SW 1271 (cell line): ENCODE measurements at regions not wholly inside any gene's neighbourhood (a gene's known extent, or its start where the extent isn't known, plus 50 kb on each side); places are given as distances from the start of the nearest gene placed in this dataset.
A peak's percentile ranks its signal among the peaks of the same experiment; 100 is the strongest.
"Not testable (repeated sequence)": the region's sequence is repeated elsewhere in the genome, so short reads cannot be mapped to it uniquely, and the experiment has no call there.

ENCODE experiments used
- DNase-seq, 2 experiments: peaks; one replicate each; lab custom pipeline; 2025; lab: John Stamatoyannopoulos, UW

DNA sequence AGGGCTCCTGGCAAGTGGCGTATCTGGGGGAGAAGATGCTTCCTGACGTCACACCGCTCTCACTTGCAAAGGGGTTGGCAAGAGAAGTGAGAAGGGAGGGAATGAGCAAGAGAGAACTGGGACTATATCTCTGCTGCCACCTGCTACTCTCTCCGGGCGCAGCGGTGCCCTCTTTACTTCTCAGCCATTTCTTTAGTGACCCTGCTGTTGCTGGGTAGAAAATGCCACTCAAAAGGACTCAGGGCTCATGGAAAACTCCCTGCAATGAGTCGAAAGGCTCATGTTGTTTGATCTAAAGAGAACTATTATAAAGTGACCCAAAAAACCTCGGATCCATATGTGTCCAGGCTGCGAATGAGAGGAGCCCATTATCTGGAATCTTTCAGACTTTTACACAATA is 401.8 kb downstream of the SAMD5 start:
- no peak for DNase-seq

DNA sequence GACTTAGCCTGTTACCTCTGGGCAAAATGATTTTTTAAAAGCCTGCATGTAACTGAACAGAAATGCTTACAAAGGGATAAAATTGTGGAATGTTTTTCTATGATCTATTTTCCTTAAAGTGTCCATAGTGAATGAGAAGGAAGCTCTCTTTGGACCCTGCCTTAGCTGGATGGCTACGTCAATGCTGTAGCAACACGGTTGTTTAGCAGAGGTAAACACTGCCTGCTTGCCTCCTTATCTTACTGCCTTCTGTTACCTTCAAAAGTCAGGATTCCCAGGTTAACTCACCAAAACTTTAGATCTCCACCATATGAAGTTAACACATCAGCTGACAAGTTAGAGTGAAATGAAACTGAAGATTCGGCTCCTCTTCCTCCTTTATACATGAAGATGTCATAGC is 402.6 kb downstream of the SAMD5 start:
- no peak for DNase-seq

DNA sequence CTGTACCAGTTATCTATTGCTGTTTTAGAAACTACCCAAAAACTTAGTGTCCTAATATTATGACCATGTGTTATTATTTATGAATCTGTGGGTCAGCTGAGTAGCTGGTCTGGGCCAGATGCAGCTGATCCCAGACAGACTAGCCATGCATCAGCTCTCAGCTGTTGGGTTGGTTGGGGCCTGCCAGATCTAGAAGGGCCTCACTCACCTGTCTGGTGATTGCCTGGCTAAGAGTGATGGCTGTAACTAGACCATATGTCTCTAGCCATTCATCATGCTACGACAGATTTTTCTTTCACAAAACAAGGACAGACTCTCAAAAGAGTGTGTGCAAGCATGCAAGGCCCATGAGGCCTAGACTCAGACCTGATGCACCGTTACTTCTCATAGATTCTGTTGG is 403.2 kb downstream of the SAMD5 start:
- DNase-seq: no peak

DNA sequence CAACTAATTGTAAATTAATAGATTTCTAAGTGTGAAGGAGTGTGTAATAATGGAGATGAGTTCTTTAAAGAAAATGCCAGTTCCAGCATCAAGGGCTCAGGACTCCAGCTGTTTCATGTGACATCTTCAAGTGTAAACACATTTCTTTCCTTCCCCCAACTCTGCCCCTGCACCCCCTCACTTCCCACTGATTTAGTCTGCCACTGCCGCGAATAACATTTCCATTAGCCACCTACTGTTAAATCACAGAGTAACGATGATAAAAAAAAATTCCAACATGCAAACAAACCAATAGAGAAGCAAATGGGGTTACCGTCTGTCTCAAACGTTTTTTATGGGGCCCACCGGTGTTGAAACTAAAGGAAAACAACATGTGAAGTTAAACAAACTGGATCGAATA is 414.3 kb downstream of the SAMD5 start:
- no peak for DNase-seq

DNA sequence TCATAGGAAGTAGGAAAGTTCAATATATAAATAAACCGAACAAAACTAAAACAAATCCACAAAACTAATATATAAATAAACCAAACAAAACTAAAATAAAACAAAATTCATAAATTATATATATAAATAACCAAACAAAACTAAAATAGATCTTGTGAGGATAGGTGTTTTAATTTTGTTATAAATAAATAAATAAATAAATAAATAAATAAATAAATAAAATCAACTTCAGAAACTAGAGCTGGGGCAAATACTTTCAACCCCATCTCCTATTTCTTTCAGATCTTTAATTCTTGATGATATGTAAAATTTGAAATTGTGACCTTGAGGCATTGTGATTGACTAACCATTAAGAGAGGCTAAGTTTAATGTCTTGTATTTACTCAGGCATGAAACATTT is 416.1 kb downstream of the SAMD5 start:
- no peak for DNase-seq

DNA sequence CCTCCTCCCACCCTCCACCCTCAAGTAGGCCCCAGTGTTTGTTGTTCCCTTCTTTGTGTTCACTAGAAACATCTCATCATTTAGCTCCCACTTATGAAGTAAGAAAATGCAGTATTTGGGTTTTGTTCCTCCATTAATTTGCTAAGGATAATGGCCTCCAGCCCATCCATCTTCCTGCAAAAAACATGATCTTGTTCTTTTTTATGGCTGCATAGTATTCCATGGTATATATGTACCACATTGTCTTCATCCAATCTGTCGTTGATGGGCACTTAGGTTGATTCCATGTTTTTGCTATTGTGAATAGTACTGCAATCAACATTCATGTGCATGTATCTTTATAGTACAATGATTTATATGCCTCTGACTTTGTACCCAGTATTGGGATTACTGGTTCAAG is 416.8 kb upstream of the SASH1 start:
- no peak for DNase-seq

DNA sequence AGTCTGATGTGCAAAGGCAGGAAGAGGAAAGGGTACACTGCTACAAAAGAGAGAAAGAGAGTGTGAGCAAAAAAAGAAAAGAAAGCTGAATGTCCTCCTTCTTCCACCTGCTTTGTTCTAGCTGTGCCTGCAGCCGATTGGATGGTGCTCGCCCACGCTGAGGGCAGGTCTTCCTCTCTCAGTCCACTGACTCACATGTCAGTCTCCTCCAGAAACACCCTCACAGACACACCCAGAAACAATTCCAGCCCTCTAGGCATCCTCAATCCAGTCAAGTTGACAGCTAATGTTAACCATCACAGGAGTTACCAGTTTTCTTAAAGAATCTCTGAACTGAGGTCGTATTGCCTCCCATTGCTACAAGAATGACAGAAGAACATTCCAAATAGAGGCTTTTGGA is 411.9 kb upstream of the SASH1 start:
- DNase-seq: no peak

DNA sequence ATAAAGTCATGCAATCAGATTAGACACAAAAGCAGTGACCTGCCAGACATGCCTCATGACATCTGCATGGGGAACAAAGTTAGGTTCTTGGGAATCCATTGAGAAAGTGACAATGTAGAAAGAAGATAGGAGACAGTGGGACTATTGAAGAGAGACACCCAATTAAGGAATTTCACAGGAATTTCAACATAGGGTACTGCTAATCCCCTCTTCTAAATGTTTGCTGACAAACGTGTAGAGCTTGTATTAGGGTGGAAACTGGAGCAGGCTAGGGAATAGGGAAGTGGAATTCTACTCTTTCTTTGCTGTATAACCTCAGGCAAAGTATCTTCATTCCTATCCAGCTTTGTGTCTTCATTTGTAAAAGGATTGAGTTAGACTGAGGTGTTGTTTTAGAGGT is 409.4 kb upstream of the SASH1 start:
- no peak for DNase-seq

DNA sequence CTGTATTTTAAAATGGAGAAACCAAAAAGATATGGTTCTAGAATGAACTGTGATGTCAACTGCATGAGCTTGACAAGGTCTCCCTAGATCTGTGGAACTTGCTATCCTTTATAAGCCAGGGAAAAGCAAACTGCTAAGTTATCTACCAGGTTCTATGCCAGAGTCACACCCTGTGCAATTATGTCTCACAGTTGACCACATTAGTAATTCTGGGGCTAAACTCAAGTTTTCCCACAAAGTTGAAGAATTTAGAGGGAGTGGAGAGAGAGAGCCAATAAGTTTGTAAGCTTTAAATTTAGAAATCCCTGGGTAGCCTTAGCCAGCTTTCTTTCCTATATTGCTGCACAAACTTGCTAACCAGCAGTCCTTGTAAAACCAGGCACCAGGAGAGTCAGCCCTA is 407.0 kb upstream of the SASH1 start:
- DNase-seq: no peak

DNA sequence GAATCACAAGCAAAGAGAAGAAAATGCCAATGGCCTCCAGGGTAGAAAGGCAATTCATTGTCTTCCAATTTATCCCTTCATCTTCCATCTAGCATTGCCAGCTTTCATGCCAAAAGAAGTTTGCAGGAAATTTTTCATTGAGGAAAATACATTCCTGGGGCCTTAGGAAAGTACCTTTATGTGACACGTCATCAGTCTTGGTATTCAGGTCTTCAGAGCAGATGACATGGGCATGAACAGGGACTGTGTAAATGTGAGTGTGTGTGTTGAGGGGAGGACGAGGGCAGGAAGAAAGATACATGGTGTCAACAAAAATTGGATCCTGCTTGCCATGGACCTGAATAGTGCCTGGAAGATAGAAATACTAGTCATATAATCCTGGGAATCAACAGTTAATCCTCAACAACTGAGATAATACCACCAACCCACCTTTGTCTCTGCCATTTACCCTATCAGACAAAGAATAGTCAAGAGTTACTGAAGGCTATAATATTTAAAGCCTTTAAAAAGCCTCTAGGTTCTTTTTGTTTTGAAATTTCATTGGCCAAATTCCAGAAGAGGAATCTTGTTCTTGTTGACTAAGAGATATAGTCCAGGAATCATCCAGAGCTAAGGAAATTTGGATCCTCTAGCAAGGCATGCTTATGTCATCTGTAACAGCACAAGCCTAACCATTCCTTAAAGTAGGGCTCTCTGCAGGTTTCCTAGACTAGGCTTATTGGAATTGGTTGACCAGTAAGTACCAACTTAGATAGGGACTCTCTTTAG is 405.8 kb upstream of the SASH1 start:
- no peak for DNase-seq

DNA sequence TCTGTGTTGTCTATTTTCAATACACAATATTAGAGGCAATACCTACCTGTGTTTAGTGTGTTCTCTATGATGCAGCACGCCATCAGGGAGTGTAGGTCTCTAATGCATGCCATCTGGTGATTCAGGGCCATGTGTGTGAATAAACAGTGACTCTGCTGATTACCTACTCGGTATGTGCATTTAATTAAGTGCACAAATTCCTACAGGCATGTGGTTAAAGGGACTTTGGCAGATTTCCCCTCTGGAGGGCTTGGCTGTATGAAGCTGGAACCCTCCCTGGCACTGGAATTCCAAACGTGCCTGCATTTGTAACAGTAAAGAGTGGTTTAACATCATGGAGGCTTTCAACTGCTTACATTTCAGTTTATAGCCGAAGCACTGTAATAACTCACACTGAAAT is 401.5 kb upstream of the SASH1 start:
- no peak for DNase-seq

DNA sequence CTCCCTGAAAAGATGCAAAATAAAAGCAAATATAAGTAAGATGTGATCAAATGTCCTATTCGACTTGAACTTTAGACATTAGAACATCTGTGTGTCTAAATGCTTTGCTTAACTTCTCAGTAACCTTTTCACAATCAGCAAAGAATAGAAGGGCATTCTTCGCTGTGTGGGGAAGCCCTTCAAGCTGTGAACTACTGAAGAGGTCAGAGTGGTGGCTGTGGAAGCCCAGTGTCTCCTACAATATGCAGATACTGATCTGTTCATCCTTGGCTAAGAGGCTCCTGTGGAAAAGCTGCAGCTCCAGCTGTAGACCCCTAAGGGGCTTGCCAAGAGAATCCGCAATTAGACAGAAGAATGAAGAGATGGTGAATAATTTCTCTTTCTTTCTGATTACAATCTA is 400.3 kb upstream of the SASH1 start:
- DNase-seq: no peak

DNA sequence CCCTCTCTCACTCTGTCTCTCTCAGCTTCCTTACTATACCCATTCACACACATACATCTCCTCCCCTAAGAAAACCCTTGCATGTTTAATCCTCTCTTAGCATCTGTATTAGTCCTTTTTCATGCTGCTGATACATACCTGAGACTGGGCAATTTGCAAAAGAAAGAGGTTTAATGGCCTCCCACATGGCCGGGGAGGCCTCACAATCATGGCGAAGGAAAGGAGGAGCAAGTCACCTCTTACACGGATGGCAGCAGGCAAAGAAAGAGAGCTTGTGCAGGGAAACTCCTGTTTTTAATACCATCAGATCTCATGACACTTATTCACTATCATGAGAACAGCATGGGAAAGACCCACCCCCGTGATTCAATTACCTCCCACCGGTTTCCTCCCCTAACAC is 398.5 kb upstream of the SASH1 start:
- no peak for DNase-seq

DNA sequence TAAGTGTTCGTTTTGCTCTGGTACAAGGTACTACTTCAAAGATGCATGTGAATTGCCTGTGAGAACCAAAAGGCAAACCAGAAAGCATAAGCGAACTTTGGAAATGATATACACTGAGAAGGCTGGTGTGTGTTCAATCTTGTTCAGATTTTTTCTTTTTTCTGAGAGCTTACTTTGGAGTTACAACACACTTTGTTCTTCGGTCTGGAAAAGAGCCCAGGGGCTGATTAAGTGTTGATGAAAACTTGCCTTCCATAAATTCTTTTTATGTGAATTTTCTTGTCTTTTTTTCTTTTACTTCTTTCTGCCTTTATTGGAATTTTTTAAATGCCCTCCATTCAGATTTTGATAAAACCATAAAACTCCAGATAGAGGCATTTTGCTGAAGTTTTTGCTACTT is 395.1 kb upstream of the SASH1 start:
- DNase-seq: no peak

DNA sequence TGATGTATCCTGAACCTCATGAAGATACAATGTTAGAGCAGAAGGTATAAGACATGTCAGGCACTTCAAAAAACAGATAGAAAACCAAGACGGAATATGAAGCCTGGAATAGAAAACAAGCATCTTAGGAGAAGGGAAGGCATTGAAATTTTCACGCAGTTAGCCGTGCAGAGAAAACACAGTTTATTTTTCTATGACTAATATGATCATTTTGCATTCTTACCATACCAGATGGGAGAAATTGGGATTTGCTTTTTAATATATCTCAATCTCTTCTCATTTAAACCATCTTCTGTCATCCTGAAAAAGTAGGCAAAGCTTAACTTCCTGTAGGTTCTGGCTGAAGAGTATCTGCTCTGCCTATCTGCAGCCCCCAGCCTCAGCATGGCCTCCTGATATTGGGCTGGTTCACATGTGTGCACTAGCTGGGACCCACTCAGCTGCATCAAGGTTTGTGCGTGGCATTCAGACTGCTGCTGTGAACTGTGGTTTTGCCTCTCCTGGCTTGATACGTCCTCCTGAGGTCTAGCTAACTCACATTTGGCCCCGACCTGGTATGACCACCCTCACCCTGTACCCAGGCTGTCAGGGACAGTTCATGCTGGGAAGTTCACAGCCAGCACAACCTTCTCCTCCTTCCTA is 392.5 kb upstream of the SASH1 start:
- no peak for DNase-seq

DNA sequence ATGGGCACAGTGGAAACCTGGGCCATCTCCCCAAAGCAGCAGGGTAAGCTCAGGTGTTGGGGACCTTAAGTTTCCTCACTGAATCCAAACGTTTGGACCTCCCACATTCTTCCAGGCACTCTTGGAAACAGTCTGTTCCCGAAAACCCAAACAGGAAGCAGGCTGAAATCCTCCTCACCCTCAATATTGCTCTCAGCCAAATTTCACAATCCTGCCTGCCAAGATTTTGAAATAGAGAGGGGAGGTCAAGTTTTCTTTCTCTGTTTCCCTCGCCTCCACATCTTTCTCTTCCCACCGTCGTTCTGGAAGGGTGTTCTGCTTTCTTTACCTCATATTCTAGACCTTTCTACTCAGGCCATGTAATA is 392.0 kb upstream of the SASH1 start:
- no peak for DNase-seq

DNA sequence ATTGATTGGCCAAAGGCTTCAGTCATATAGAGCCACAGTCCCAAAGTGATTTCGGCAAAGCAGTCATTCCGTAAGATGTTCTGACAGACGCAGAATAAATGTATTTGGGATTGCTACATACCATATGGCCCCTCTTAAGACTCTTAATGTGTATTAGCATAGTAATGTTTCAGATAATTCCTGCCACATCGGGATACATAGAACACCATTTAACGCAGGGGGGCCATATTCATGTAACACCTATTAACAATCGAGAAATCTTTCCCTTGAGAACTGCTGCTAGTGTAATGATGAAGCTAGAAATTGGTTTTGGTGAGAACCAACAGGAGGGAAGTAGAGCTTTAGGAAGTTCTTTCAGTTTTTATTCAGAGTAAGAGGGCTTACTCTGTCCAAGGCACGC is 390.9 kb upstream of the SASH1 start:
- DNase-seq: no peak

DNA sequence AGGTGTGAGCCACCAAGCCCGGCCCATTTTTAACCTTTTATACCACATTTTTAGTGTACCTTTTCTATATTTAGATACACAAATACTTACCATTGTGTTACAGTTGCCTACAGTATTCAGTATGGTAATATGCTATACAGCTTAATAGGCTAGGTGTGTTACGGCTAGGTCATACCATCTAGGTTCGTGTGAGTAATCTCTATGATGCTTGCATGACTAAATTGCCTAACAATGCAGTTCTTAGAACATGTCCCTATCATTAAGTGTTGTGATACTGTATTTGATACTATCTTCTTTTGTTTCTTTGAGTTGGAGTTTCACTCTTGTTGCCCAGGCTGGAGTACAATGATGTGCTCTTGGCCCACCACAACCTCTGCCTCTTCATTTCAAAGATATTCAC is 387.7 kb upstream of the SASH1 start:
- no peak for DNase-seq

DNA sequence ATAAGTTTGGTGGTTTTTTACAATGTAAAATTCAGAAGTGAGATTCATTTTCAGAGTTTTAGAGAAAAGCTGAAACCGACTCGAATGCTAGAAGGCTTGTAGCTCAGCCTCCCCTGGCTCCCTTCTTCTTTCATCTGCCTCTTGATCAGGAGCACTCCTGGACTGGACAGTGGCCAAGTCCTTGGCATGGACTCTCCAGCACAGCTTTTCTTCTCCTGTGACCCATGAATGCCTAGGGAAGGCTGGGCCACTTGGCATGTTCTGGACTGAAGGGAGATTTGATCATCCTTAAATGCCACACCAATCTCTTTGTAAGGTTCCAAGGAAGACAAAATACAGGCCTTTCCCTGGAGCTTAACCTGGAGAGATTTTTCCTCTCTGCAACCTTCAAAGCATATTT is 384.0 kb upstream of the SASH1 start:
- no peak for DNase-seq

DNA sequence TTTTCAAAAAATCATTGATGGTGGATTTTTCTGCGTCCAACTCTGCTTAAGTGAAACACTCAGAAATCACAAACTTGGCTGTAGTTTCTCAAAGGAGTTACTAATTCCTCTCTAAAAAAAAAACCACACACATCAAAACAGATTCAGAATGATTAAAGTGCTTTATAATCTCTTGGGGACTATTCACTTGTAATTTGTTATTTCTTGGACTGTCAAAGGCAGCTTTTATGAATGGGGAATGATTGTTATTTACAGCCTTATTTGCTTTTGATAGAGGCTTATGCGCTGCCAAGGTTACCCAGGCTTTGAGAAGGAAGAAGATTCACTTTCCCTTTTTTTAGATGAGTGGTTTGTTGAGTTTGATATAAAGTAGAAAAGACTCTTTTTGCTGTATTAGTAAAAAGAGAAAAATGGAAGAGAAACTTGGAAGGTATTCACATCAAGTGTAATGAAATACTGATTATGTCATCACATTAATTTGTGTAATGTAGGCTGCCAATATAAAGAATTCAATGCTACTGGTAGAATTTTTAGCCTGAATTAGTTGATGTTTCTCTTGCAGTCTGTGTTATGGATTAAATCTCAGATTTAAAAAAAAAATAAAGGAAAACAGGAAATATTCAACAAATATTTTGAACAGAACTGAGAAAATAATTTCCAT is 381.0 kb upstream of the SASH1 start:
- DNase-seq: no peak

DNA sequence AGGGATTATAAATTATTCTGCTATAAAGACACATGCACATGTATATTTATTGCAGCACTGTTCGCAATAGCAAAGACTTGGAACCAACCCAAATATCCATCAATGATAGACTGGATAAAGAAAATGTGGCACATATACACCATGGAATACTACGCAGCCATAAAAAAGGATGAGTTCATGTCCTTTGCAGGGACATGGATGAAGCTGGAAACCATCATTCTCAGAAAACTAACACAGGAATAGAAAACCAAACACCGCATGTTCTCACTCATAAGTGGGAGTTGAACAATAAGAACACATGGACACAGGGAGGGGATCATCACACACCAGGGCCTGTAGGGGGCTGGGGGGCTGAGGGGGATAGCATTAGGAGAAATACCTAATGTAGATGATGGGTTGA is 377.2 kb upstream of the SASH1 start:
- DNase-seq: not testable (repeated sequence)

DNA sequence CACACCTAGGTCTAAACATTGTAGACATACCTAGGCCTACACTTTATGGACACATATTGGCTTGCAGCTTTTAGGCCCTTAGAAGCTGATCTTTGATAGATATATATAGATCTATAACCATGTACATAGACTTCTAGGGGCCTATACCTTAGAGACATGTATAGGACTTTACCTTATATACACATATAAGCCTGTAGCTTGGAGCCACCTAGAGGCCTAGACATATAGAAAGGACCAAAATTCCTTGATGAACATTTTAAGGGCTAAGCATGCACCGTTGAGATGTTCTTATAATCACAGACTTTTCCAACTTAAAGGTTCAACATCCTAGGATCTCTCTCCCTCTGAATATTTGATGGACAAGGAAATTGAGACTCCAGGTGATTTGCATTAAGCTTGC is 371.7 kb upstream of the SASH1 start:
- DNase-seq: peak in 1 of 2 experiments; percentile 19

DNA sequence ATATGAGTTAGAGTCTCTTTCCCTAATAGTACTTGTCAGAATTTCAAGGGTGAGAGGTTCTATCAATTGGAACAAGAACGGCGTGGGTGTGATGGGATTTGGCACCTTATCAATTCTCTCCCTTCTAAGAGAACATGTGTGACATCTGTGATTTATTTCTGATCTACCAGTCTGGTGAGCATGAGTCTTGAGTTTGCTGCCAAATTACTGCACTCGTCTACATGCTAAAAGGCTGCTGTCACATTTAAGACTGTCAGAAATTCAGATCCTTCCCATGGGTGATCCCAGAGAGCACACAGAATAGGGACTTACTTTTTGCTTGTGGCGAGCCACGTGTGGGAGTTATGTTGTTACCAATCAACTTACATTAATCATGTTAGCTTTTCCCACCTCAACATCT is 370.2 kb upstream of the SASH1 start:
- DNase-seq: no peak

DNA sequence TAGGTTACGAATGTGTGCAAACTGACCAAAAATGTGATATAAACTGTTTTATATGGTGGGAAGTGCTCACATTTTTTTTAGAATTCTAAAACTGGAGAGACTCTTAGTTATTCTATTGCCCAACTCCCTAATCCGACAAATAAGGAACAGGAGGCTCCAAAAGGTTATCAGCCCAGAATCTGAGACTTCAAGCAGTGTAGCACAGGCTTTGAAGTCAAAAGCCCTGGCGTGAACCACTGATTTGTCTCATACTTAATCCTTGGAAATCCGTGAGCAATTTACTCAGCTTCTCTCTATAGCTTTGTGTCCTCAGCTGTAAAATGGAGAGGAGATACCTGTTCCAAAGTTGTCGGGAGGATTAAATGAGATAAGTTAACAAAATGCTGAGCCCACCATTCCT is 368.8 kb upstream of the SASH1 start:
- no peak for DNase-seq
